Astrocyte (in vitro differentiated cells and primary cell): ENCODE measurements at regions not wholly inside any gene's neighbourhood (a gene's known extent, or its start where the extent isn't known, plus 50 kb on each side); places are given as distances from the start of the nearest gene placed in this dataset.

Experiments
- DNase-seq: peaks from one replicate; pipeline ENCODE4 v3.0.0-alpha.2; 2010; ENCODE audit warnings: low read depth
- FAIRE-seq: peaks from 2 replicates; lab custom pipeline; 2011; peaks lifted over from hg19 to GRCh38; lab: Jason Lieb, UNC
- H2AFZ ChIP-seq: 2 replicates; pipeline ENCODE4 v1.6.0; 2012; ENCODE audit warnings: low read depth, low read length, inconsistent platforms
- H3K27ac ChIP-seq: 2 replicates; pipeline ENCODE4 v1.5.1; 2011; ENCODE audit warnings: low read depth, low read length, inconsistent platforms
- H3K27me3 ChIP-seq: 2 replicates; pipeline ENCODE4 v1.6.0; 2011; ENCODE audit warnings: low read length, inconsistent platforms; ENCODE audit not compliant: insufficient read depth
- H3K36me3 ChIP-seq: 2 replicates; pipeline ENCODE4 v1.5.1; 2011; ENCODE audit warnings: low read length, inconsistent platforms; ENCODE audit not compliant: insufficient read depth
- H3K4me1 ChIP-seq: 2 replicates; pipeline ENCODE4 v1.5.1; 2011; ENCODE audit warnings: low read length, inconsistent platforms; ENCODE audit not compliant: insufficient read depth
- H3K4me2 ChIP-seq: 2 replicates; pipeline ENCODE4 v1.6.0; 2012; ENCODE audit warnings: low read length, inconsistent platforms
- H3K4me3 ChIP-seq: 2 replicates; pipeline ENCODE4 v1.5.1; 2011; ENCODE audit warnings: low read depth, mild to moderate bottlenecking, low read length, inconsistent platforms; ENCODE audit not compliant: insufficient read depth
- H3K79me2 ChIP-seq: 2 replicates; pipeline ENCODE4 v1.6.0; 2012; ENCODE audit warnings: mild to moderate bottlenecking, low read length, inconsistent platforms; ENCODE audit not compliant: insufficient read depth
- H3K9ac ChIP-seq: 2 replicates; pipeline ENCODE4 v1.6.0; 2012; ENCODE audit warnings: mild to moderate bottlenecking, low read length, inconsistent platforms
- H3K9me3 ChIP-seq: 2 replicates; pipeline ENCODE4 v1.5.1; 2012; ENCODE audit warnings: low read depth, mild to moderate bottlenecking, low read length, inconsistent platforms; ENCODE audit not compliant: insufficient read depth
- H4K20me1 ChIP-seq: 2 replicates; pipeline ENCODE4 v1.6.0; 2012; ENCODE audit warnings: low read length, inconsistent platforms; ENCODE audit not compliant: insufficient read depth
- H3K27ac Mint-ChIP-seq: one replicate; pipeline ENCODE4 v1.8.0; 2021; ENCODE audit warnings: mild to moderate bottlenecking, mixed read lengths; ENCODE audit not compliant: unreplicated experiment
- H3K27me3 Mint-ChIP-seq: one replicate; pipeline ENCODE4 v1.8.0; 2021; ENCODE audit warnings: low read depth, mixed read lengths; ENCODE audit not compliant: unreplicated experiment
- H3K36me3 Mint-ChIP-seq: one replicate; pipeline ENCODE4 v1.8.0; 2021; ENCODE audit warnings: low read depth, mixed read lengths; ENCODE audit not compliant: unreplicated experiment
- H3K4me1 Mint-ChIP-seq: one replicate; pipeline ENCODE4 v1.8.0; 2021; ENCODE audit warnings: low read depth, mixed read lengths; ENCODE audit not compliant: unreplicated experiment
- H3K4me3 Mint-ChIP-seq: one replicate; pipeline ENCODE4 v1.8.0; 2021; ENCODE audit warnings: mild to moderate bottlenecking, moderate library complexity, mixed read lengths; ENCODE audit not compliant: unreplicated experiment
- H3K9me3 Mint-ChIP-seq: one replicate; pipeline ENCODE4 v1.8.0; 2021; ENCODE audit warnings: mild to moderate bottlenecking, mixed read lengths; ENCODE audit not compliant: unreplicated experiment
- EZH2 ChIP-seq: IDR thresholded peaks from 2 replicates; pipeline ENCODE4 v1.6.1; 2012; ENCODE audit warnings: mild to moderate bottlenecking, low read length, inconsistent platforms; ENCODE audit not compliant: insufficient read depth
- TF ChIP-seq, protein P1 (sequence below): IDR thresholded peaks from 2 replicates; pipeline ENCODE4 v1.5.1; 2011; ENCODE audit warnings: low read depth, mild to moderate bottlenecking, inconsistent platforms, low read length, moderate library complexity; ENCODE audit not compliant: insufficient read depth

DNA sequence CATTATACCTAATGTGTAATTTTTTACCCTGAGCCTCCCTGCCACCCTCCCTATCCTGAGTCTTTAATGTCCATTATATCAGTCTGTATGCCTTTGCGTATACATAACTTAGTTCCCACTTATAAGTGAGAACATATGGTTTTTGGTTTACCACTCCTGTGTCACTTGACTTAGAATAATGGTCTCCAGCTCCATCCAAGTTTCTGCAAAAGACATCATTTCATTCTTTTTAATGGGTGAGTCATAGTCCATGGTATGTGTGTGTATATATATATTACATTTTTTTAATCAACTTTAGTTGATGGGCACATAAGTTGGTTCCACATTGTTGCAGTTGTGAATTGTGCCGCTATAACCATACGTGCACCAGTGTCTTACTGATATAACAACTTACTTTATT, 477.1 kb upstream of the NEGR1 start:
- Mint-ChIP-seq H3K9me3 (no peaks in the 10 kb centered on the region), H3K4me1 (peaks cover 9% of the 10 kb centered on the region), H3K4me3 (no peak overlapping the region), H3K36me3 (no peaks in the 10 kb centered on the region), H3K27ac (no peak overlapping the region), H3K27me3 (no peaks in the 10 kb centered on the region)
- FAIRE-seq (no peak), DNase-seq (peak; percentile 10)
- Histone ChIP-seq H4K20me1 (no peaks in the 10 kb centered on the region), H3K9ac (no peak overlapping the region), H3K4me1 (no peaks in the 10 kb centered on the region), H3K79me2 (no peaks in the 10 kb centered on the region), H3K27ac (no peak overlapping the region), H3K9me3 (no peaks in the 10 kb centered on the region), H3K4me2 (no peak overlapping the region), H3K4me3 (no peak overlapping the region), H2AFZ (no peak overlapping the region), H3K27me3 (no peaks in the 10 kb centered on the region), H3K36me3 (no peaks in the 10 kb centered on the region)
- TF ChIP-seq, protein P1, sequence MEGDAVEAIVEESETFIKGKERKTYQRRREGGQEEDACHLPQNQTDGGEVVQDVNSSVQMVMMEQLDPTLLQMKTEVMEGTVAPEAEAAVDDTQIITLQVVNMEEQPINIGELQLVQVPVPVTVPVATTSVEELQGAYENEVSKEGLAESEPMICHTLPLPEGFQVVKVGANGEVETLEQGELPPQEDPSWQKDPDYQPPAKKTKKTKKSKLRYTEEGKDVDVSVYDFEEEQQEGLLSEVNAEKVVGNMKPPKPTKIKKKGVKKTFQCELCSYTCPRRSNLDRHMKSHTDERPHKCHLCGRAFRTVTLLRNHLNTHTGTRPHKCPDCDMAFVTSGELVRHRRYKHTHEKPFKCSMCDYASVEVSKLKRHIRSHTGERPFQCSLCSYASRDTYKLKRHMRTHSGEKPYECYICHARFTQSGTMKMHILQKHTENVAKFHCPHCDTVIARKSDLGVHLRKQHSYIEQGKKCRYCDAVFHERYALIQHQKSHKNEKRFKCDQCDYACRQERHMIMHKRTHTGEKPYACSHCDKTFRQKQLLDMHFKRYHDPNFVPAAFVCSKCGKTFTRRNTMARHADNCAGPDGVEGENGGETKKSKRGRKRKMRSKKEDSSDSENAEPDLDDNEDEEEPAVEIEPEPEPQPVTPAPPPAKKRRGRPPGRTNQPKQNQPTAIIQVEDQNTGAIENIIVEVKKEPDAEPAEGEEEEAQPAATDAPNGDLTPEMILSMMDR, result no peak
- TF ChIP-seq EZH2, result no peak

- Histone ChIP-seq H3K4me2 (no peak overlapping the region), H3K4me3 (no peak overlapping the region), H3K36me3 (no peaks in the 10 kb centered on the region), H3K27ac (no peak overlapping the region), H3K9me3 (no peaks in the 10 kb centered on the region), H3K79me2 (no peaks in the 10 kb centered on the region), H3K27me3 (no peaks in the 10 kb centered on the region), H2AFZ (no peak overlapping the region), H3K9ac (no peak overlapping the region), H3K4me1 (no peaks in the 10 kb centered on the region), H4K20me1 (no peaks in the 10 kb centered on the region)
- TF ChIP-seq EZH2, result no peak
- TF ChIP-seq, protein P1, result no peak
- H3K27me3 Mint-ChIP-seq, result no peaks in the 10 kb centered on the region
- peaks cover 1% of the 10 kb centered on the region for H3K9me3 Mint-ChIP-seq
- DNase-seq (no peak), FAIRE-seq (no peak)
- no peaks in the 10 kb centered on the region for H3K36me3 Mint-ChIP-seq
- H3K27ac Mint-ChIP-seq, result no peak overlapping the region
- no peak overlapping the region for H3K4me3 Mint-ChIP-seq
- no peaks in the 10 kb centered on the region for H3K4me1 Mint-ChIP-seq
Measured at GRCh38 chr1:72757843-72758242, 475.5 kb upstream of the NEGR1 start.

DNA sequence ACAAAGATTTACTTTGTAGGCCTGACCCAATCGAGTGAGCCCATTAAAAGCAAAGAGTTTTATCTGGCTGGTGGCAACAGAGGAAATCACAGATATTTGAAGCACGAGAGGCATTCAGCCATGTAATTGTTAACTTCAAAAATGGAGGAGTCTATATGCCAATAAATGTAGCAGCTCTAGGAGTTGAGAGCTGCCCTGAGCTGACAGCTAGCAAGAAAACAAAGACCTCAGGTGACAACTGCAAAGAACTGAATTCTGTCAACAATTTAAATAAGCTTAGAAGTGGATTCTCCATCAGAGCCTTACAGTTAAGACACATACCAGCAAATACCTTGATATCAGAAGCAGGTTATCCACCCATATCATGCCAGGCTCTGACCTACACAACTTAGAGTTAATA, 463.1 kb upstream of the NEGR1 start:
- no peaks in the 10 kb centered on the region for H3K36me3 ChIP-seq
- Mint-ChIP-seq H3K4me3 (no peak overlapping the region), H3K27me3 (no peaks in the 10 kb centered on the region), H3K9me3 (no peaks in the 10 kb centered on the region), H3K4me1 (no peaks in the 10 kb centered on the region), H3K27ac (no peak overlapping the region), H3K36me3 (no peaks in the 10 kb centered on the region)
- H3K4me2 ChIP-seq, result no peak overlapping the region
- no peaks in the 10 kb centered on the region for H3K79me2 ChIP-seq
- FAIRE-seq (no peak), DNase-seq (no peak)
- no peaks in the 10 kb centered on the region for H3K9me3 ChIP-seq
- no peak overlapping the region for H2AFZ ChIP-seq
- no peaks in the 10 kb centered on the region for H3K27me3 ChIP-seq
- no peak for TF ChIP-seq EZH2
- TF ChIP-seq, protein P1, result no peak
- no peaks in the 10 kb centered on the region for H3K4me1 ChIP-seq
- H3K9ac ChIP-seq, result no peak overlapping the region
- no peak overlapping the region for H3K27ac ChIP-seq
- H4K20me1 ChIP-seq, result no peaks in the 10 kb centered on the region
- no peak overlapping the region for H3K4me3 ChIP-seq
